ENCODE measurements at regions not wholly inside any gene's neighbourhood (a gene's known extent, or its start where the extent isn't known, plus 50 kb on each side); places are given as distances from the start of the nearest gene placed in this dataset.
"Not testable (repeated sequence)": the region's sequence is repeated elsewhere in the genome, so short reads cannot be mapped to it uniquely, and the experiment has no call there.

GRCh38 chr9:66257581-66257980 is 520.6 kb downstream of the FOXD4L4 start:
- TF ChIP-seq CTCF, POLR2A (IDR thresholded peaks at IDR 0.05): not testable (repeated sequence)
